NCI-H510A (cell line): ENCODE measurements at regions not wholly inside any gene's neighbourhood (a gene's known extent, or its start where the extent isn't known, plus 50 kb on each side); places are given as distances from the start of the nearest gene placed in this dataset.
"Not testable (repeated sequence)": the region's sequence is repeated elsewhere in the genome, so short reads cannot be mapped to it uniquely, and the experiment has no call there.

Source experiments
- DNase-seq: peaks from one replicate; lab custom pipeline; 2025; lab: John Stamatoyannopoulos, UW

GRCh38 chr1:70556541-70556940, 145.5 kb downstream of the CTH start:
- no peak for DNase-seq

- DNase-seq, result no peak
These were observed 156.1 kb downstream of the CTH start for GRCh38 chr1:70567167-70567566.

GRCh38 chr1:70571191-70571590, 160.1 kb downstream of the CTH start:
- DNase-seq, result no peak

- no peak for DNase-seq
These were observed 162.3 kb downstream of the CTH start for GRCh38 chr1:70573317-70573843.

GRCh38 chr1:70581661-70582060, 170.6 kb downstream of the CTH start:
- DNase-seq, result no peak

GRCh38 chr1:70583522-70583921, 172.5 kb downstream of the CTH start:
- no peak for DNase-seq

GRCh38 chr1:70586046-70586445, 175.0 kb downstream of the CTH start:
- no peak for DNase-seq

- DNase-seq, result no peak
These were observed 176.9 kb downstream of the CTH start for GRCh38 chr1:70587872-70588366.

- DNase-seq, result not testable (repeated sequence)
These were observed 182.5 kb downstream of the CTH start for GRCh38 chr1:70593551-70593950.

GRCh38 chr1:70608815-70609214, 197.7 kb downstream of the CTH start:
- DNase-seq, result no peak

- DNase-seq, result not testable (repeated sequence)
These were observed 199.1 kb downstream of the CTH start for GRCh38 chr1:70610164-70610563.

- no peak for DNase-seq
These were observed 205.9 kb downstream of the CTH start for GRCh38 chr1:70616946-70617345.

- no peak for DNase-seq
These were observed 206.7 kb downstream of the CTH start for GRCh38 chr1:70617728-70618127.

GRCh38 chr1:70627910-70628309, 216.8 kb downstream of the CTH start:
- DNase-seq, result peak; percentile 82

GRCh38 chr1:70628973-70629372, 217.9 kb downstream of the CTH start:
- DNase-seq, result no peak

- no peak for DNase-seq
These were observed 221.9 kb downstream of the CTH start for GRCh38 chr1:70633004-70633403.

GRCh38 chr1:70635868-70636267, 224.8 kb downstream of the CTH start:
- no peak for DNase-seq

GRCh38 chr1:70641868-70642267, 230.8 kb downstream of the CTH start:
- no peak for DNase-seq

GRCh38 chr1:70656361-70656760, 245.3 kb downstream of the CTH start:
- no peak for DNase-seq

- no peak for DNase-seq
These were observed 248.8 kb downstream of the CTH start for GRCh38 chr1:70659891-70660290.

GRCh38 chr1:70666381-70667140, 255.5 kb downstream of the CTH start:
- DNase-seq, result no peak

- peak; percentile 69 for DNase-seq
These were observed 256.6 kb downstream of the CTH start for GRCh38 chr1:70667494-70668170.

GRCh38 chr1:70671006-70671405, 259.9 kb downstream of the CTH start:
- DNase-seq, result no peak
